ENCODE measurements at regions not wholly inside any gene's neighbourhood (a gene's known extent, or its start where the extent isn't known, plus 50 kb on each side); places are given as distances from the start of the nearest gene placed in this dataset.

- DNase-seq: no peak
Measured at GRCh38 chr16:79809376-79809775, 208.8 kb upstream of the MAF start.

DNA sequence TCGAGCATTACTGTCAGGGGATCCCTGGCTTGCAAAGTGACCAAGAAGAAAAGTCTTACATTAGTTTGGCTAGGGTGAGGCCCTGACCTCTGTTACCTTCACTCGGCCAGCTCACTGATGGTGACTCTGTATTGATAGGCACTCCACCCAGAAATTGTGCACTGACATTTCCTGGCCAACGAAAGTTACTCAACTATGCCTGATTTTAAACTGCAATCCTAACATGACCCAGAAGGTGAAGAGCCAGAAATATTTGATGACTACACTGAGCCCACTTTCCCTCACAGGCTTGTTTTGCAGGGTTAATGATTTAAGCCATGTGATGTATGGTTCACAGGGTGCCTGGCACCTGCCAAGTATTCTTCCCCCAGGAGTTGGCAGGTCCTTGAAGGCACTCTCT, 208.2 kb upstream of the MAF start:
- DNase-seq: no peak

DNA sequence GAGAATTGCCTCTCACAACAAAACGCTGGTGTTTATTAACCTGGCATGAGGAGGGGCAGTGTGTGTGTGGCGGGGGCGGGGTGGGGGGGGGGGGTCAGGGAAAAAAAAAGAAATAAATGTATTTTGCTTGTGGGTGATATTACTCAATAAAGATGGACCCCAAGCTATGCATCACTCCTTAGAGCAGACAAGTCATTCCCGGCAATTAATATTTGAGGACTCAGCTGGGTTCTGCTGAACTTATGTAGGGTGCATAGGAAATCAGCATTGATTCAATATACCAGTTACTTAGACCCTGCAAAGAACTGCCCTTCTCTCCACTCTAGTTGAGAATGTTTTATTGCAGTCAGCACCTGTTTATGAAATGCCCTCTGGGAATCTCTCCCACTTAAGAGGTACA, 206.2 kb upstream of the MAF start:
- DNase-seq: no peak

GRCh38 chr16:79805621-79806020, 205.1 kb upstream of the MAF start:
- DNase-seq: no peak

DNA sequence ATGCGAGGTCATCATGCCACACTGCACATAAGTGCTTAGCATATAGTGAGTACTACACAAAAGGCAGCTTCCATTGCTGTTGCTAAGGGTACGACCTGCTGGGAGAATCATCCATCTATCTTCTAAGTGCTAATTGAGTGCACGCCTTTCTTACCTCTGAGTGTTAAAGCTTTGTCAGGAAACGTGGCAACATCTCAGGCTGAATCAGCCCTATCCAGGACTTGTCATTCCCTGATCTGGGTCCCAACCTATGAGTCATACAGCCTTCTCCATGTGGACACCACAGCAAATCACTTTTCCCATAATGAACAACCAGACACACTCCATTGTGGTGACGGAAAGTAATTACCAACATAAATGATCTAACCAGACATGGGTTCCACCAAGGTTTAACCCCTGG, 201.1 kb upstream of the MAF start:
- DNase-seq: no peak

- no peak for DNase-seq
Measured at GRCh38 chr16:79800016-79800608, 199.6 kb upstream of the MAF start.

- DNase-seq: no peak
Measured at GRCh38 chr16:79798416-79799053, 198.0 kb upstream of the MAF start.

GRCh38 chr16:79797486-79797885, 196.9 kb upstream of the MAF start:
- DNase-seq: no peak

DNA sequence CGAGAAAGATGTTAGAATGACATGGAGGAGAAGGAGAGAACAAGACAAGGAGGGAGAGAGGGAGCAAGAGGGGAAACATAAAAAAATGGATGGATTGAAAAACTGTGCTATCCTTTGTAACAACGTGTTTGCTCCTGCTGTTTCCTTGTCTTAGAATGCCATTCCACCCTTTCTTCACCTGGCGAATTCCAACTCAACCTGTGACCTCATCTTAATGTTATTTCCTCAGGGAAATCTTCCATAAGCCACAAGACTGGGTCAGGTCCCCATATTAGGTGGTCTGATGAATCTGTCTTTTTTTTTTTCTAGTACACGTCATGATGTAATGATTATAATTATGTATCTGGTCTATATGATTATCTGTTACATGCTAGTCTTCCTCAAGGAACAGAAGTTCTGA, 195.0 kb upstream of the MAF start:
- no peak for DNase-seq

DNA sequence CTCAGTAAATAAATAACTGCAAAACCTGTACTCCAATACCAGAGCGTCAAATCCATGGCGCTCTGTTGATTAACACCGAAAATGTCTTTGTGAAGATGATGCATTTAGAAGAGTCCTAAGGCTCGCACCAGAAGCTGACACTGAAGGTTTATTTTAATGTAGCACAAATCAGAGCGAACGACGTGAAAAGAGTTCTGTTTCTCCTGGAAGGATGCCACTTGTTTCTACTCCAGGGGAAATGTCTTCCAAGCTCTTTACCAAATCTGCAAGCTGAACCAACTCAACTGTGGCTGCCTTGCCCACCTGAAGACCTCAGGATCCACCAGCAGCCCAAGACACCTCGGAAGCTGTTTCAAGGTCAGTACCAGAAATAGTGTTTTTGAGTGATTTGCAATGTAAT, 194.4 kb upstream of the MAF start:
- no peak for DNase-seq

- no peak for DNase-seq
Measured at GRCh38 chr16:79792664-79793351, 192.3 kb upstream of the MAF start.

- DNase-seq: no peak
Measured at GRCh38 chr16:79792076-79792475, 191.5 kb upstream of the MAF start.

DNA sequence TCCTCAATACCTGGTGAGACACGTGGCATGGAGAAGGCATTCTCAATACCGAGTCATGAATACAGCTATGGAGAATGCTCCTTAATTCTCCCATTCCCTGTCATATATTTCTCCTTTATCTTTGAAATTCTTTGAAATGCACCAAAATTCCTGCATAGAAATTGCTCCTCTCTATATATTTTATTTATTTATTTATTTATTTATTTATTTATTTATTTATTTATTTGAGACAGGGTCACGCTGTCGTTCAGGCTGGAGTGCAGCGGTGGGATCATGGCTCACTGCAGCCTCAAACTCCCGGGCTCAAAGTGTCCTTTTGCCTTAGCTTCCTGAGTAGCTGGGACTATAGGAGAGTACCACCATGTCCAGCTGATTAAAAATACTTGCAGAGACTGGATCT, 190.3 kb upstream of the MAF start:
- no peak for DNase-seq

DNA sequence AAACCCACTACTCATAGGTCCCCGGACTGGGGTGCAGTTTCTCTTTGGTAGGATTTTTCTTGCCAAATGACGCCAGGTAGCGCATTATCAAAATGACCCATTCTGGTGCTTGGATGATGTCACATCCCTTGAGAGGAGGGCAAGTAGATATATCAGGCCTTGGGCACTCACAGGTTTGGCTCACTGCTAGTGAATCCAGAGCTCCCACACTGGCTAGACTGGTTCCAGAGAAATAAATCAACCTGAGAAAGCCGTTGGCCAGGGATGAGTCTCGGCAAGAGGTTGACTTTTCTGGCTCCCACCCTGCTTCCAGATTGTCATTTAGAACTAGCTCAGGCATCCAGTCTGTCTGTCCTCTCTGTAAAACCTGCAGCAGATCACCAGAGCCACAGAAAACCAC, 188.4 kb upstream of the MAF start:
- DNase-seq: no peak

- no peak for DNase-seq
Measured at GRCh38 chr16:79786389-79786788, 185.9 kb upstream of the MAF start.

- no peak for DNase-seq
Measured at GRCh38 chr16:79784007-79784406, 183.5 kb upstream of the MAF start.

- DNase-seq: no peak
Measured at GRCh38 chr16:79777679-79778078, 177.1 kb upstream of the MAF start.

- no peak for DNase-seq
Measured at GRCh38 chr16:79776243-79776847, 175.8 kb upstream of the MAF start.

DNA sequence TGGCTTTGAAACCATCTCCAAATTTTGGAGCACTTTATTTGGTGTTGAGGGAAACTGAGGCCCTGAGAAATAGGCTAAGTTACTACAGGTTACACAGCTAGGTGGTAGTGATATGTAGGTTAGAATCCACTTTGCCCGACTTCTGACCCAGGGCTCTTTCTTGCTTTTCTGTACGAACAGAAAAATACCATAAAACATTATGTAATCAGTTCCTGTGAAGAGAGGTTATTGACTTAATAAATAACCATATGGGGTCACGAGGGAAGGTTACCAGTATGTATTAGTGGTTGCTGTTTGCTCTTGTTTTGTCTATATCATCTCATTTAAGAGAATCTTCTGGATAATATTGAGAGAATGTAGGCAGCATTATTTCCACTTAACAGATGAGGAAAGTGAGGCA, 172.2 kb upstream of the MAF start:
- no peak for DNase-seq

DNA sequence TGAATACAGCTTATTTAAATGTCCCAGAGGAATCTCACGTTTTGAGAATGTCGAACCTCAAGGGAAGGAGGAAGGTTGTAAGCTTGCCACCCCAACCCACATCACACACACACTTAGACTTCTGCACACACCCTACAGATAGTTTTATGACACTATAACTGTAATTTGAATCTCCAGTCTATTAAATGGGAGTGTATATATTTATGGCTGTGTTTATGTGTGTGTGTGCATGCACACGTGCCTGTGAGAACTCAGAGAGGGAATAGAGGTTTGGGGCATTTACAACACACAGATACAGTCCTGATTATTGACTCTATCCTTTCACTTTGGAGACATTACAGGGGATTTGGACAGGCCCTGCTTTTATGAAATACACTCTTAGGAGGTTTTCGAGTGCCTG, 171.5 kb upstream of the MAF start:
- no peak for DNase-seq

DNA sequence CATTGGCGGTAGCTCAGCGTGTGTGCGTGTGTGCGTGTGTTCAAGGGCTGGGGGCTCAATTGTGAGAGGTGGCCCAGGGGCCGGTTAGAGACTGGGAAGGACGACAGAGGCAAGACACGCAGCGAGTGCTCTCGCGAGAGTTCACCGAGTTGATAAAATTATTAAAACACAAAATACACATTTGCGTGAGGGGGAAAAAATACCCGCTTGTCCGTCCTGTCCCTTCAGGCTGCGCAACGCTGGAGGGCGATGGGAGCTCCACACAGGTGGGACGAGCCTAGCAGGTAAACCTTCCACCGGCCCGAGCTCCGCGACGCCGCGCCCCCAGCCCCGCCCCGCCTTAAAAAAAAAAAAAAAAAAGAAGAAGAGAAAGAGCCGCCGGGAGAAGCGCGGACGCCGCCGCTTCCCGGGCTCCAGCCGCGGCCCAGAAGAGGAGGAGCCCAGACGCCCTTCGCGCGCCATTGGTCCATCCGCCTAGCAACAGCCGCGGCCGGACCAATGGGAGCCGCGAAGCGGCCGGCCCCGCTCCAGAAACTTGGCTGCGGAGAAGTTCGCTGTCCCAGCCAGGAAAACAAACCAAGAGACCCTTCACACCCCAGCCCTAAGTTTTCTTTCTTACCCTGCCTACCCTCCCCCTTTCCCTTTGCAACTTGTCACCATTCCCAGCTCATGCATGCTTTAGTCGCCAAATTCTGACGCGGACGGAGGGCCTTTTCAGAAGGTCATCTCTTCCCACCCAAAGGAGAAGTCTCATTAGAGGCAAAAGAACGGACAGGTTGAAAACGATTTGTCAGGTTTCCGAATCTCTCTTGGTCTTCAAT, 169.9 kb upstream of the MAF start:
- no peak for DNase-seq

DNA sequence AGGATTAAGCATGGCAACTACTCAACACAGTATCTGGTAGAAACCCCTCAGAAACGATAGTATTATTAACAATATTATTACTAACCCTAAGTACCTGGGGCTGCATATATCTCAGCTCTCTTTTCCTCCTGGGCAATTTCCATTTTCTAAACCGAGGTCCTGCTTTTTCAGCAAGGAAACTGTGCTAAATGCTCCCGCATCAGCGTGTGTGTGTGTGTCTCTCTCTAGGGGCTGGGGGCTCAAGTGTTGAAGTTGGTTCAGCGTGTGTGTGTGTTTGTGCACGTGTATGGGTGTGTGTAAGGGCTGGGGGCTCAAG, 169.3 kb upstream of the MAF start:
- DNase-seq: no peak

DNA sequence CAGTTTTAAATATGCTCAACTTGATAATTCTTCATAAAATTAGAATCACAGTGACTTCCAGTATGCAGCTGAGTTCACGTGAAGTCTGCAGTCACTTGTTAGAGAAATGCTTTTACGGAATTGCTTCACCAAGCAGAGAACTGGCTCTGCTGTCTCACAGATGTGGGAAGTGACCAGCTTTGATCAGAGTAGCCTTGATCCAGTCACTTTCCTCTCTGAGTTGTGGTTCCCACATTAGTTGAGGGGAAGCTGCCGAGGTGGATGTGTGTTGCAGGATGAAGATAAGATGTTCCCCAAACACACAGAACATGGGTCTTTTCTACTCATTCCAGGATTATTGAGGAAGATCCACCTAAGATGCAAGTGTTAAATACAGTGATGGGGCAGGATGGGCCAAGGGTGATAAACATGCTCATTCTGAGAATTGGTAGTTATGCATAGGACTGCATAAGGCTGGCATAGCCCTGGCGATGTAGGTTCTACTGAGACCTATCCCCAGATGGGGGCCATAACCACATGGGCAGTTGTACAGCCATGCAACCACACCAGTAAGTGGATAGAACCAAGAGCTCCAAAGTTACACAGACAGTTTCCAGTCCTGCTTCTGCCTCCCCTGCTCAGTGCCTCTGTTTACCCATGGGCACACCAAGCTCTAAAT, 168.9 kb upstream of the MAF start:
- DNase-seq: no peak
